GM18951 (cell line): ENCODE measurements at regions not wholly inside any gene's neighbourhood (a gene's known extent, or its start where the extent isn't known, plus 50 kb on each side); places are given as distances from the start of the nearest gene placed in this dataset.

Experiments used
- POLR2A ChIP-seq: IDR thresholded peaks from 4 replicates; pipeline ENCODE4 v1.6.1; 2011; ENCODE audit warnings: mild to moderate bottlenecking; ENCODE audit not compliant: insufficient read length, insufficient read depth; ENCODE audit errors: extremely low read depth
- in situ Hi-C: fragments of 300-500 bp; cut with MboI; formaldehyde crosslinking; loops from one replicate; pipeline ENCODE4 v1.12.0; 2022; ENCODE audit warnings: low sequenced_read_pairs, mixed read lengths, inconsistent platforms; ENCODE audit not compliant: unreplicated experiment

- in situ Hi-C loops = no loop called here
- TF ChIP-seq POLR2A = no peak
Observed at GRCh38 chr4:180557950-180558349, 1685.3 kb upstream of the TENM3 start.

- in situ Hi-C loops = no loop called here
- no peak for TF ChIP-seq POLR2A
Observed at GRCh38 chr4:180558427-180558826, 1684.8 kb upstream of the TENM3 start.

- in situ Hi-C loops = no loop called here
- no peak for TF ChIP-seq POLR2A
Observed at GRCh38 chr4:180560896-180561295, 1682.3 kb upstream of the TENM3 start.

- TF ChIP-seq POLR2A = no peak
- in situ Hi-C loops = no loop called here
Observed at GRCh38 chr4:180564026-180564425, 1679.2 kb upstream of the TENM3 start.

- in situ Hi-C loops = no loop called here
- no peak for TF ChIP-seq POLR2A
Observed at GRCh38 chr4:180564448-180564847, 1678.8 kb upstream of the TENM3 start.

GRCh38 chr4:180565856-180566431 lies 1677.3 kb upstream of the TENM3 start:
- TF ChIP-seq POLR2A = no peak
- in situ Hi-C loops = no loop called here

GRCh38 chr4:180566492-180566891 lies 1676.7 kb upstream of the TENM3 start:
- TF ChIP-seq POLR2A = no peak
- in situ Hi-C loops = no loop called here

GRCh38 chr4:180567080-180567479 lies 1676.1 kb upstream of the TENM3 start:
- no peak for TF ChIP-seq POLR2A
- in situ Hi-C loops = no loop called here

- TF ChIP-seq POLR2A = no peak
- in situ Hi-C loops = no loop called here
Observed at GRCh38 chr4:180571516-180572055, 1671.6 kb upstream of the TENM3 start.

GRCh38 chr4:180578175-180578574 lies 1665.0 kb upstream of the TENM3 start:
- TF ChIP-seq POLR2A = no peak
- in situ Hi-C loops = no loop called here

GRCh38 chr4:180581061-180581460 lies 1662.1 kb upstream of the TENM3 start:
- in situ Hi-C loops = no loop called here
- no peak for TF ChIP-seq POLR2A

- in situ Hi-C loops = no loop called here
- no peak for TF ChIP-seq POLR2A
Observed at GRCh38 chr4:180587379-180587778, 1655.8 kb upstream of the TENM3 start.

GRCh38 chr4:180589575-180589974 lies 1653.6 kb upstream of the TENM3 start:
- in situ Hi-C loops = no loop called here

GRCh38 chr4:180596888-180597483 lies 1646.2 kb upstream of the TENM3 start:
- TF ChIP-seq POLR2A = no peak
- in situ Hi-C loops = no loop called here

More at GRCh38 chr4:180589575-180589974, 1653.6 kb upstream of the TENM3 start:
- no peak for TF ChIP-seq POLR2A
